ENCODE measurements at regions not wholly inside any gene's neighbourhood (a gene's known extent, or its start where the extent isn't known, plus 50 kb on each side); places are given as distances from the start of the nearest gene placed in this dataset.

- TF ChIP-seq CTCF (IDR thresholded peaks at IDR 0.05): no peak
- TF ChIP-seq POLR2A (IDR thresholded peaks at IDR 0.05): no peak
- no peak for TF ChIP-seq EP300 (IDR thresholded peaks at IDR 0.05)
Observed at GRCh38 chr2:238796223-238796885, 51.5 kb upstream of the TWIST2 start.

Measured in ovary (tissue), 3 donors.